ENCODE measurements at regions not wholly inside any gene's neighbourhood (a gene's known extent, or its start where the extent isn't known, plus 50 kb on each side); places are given as distances from the start of the nearest gene placed in this dataset.
"Not testable (repeated sequence)": the region's sequence is repeated elsewhere in the genome, so short reads cannot be mapped to it uniquely, and the experiment has no call there.

GRCh38 chr2:43149482-43150107 lies 76.8 kb downstream of the ZFP36L2 start:
- DNase-seq (ENCODE audit: low read depth in 4 of 6, low spot score in 6 of 6) = no peak
- peaks cover 6% of the 10 kb centered on the region for H3K4me1 ChIP-seq (ENCODE audit: control insufficient read depth, insufficient read depth, low read length)

GRCh38 chr2:43146083-43146482 lies 80.3 kb downstream of the ZFP36L2 start:
- WGBS (ENCODE audit: insufficient coverage) = 81% methylated on average over 2 of the region's 5 CpGs
- no peak for DNase-seq (ENCODE audit: low read depth in 4 of 6, low spot score in 6 of 6)
- no peaks in the 10 kb centered on the region for H3K27me3 ChIP-seq (ENCODE audit: control insufficient read depth, insufficient read depth, low read length)
- no peaks in the 10 kb centered on the region for H3K9me3 ChIP-seq (ENCODE audit: control insufficient read depth, insufficient read depth, low read length)
- no peaks in the 10 kb centered on the region for H3K36me3 ChIP-seq (ENCODE audit: control insufficient read depth, insufficient read depth, low read length)
- H3K4me1 ChIP-seq (ENCODE audit: control insufficient read depth, insufficient read depth, low read length) = no peaks in the 10 kb centered on the region
- H3K27ac ChIP-seq (ENCODE audit: low read depth, low read length) = no peak overlapping the region
- H3K4me3 ChIP-seq (ENCODE audit: low read depth, low read length) = no peak overlapping the region

More at GRCh38 chr2:43149482-43150107, 76.8 kb downstream of the ZFP36L2 start:
- Histone ChIP-seq H3K36me3 (ENCODE audit: control insufficient read depth, insufficient read depth, low read length) (no peaks in the 10 kb centered on the region), H3K27ac (ENCODE audit: low read depth, low read length) (no peak overlapping the region), H3K27me3 (ENCODE audit: control insufficient read depth, insufficient read depth, low read length) (no peaks in the 10 kb centered on the region), H3K9me3 (ENCODE audit: control insufficient read depth, insufficient read depth, low read length) (no peaks in the 10 kb centered on the region), H3K4me3 (ENCODE audit: low read depth, low read length) (no peak overlapping the region)
- 91% methylated on average over 7 of the region's 9 CpGs for WGBS (ENCODE audit: insufficient coverage)

GRCh38 chr2:43144263-43144662 lies 82.1 kb downstream of the ZFP36L2 start:
- Histone ChIP-seq H3K27ac (ENCODE audit: low read depth, low read length) (no peak overlapping the region), H3K4me1 (ENCODE audit: control insufficient read depth, insufficient read depth, low read length) (peaks cover 8% of the 10 kb centered on the region), H3K9me3 (ENCODE audit: control insufficient read depth, insufficient read depth, low read length) (no peaks in the 10 kb centered on the region), H3K4me3 (ENCODE audit: low read depth, low read length) (no peak overlapping the region), H3K36me3 (ENCODE audit: control insufficient read depth, insufficient read depth, low read length) (no peaks in the 10 kb centered on the region), H3K27me3 (ENCODE audit: control insufficient read depth, insufficient read depth, low read length) (no peaks in the 10 kb centered on the region)
- WGBS (ENCODE audit: insufficient coverage) = no CpG with 5 or more reads among the region's 2 CpGs
- DNase-seq (ENCODE audit: low read depth in 4 of 6, low spot score in 6 of 6) = no peak

- H3K36me3 ChIP-seq (ENCODE audit: control insufficient read depth, insufficient read depth, low read length) = no peaks in the 10 kb centered on the region
- WGBS (ENCODE audit: insufficient coverage) = 96% methylated on average over 4 of the region's 8 CpGs
- H3K4me1 ChIP-seq (ENCODE audit: control insufficient read depth, insufficient read depth, low read length) = peaks cover 8% of the 10 kb centered on the region
- DNase-seq (ENCODE audit: low read depth in 4 of 6, low spot score in 6 of 6) = no peak
- H3K4me3 ChIP-seq (ENCODE audit: low read depth, low read length) = no peak overlapping the region
- H3K9me3 ChIP-seq (ENCODE audit: control insufficient read depth, insufficient read depth, low read length) = no peaks in the 10 kb centered on the region
- H3K27ac ChIP-seq (ENCODE audit: low read depth, low read length) = no peak overlapping the region
- H3K27me3 ChIP-seq (ENCODE audit: control insufficient read depth, insufficient read depth, low read length) = no peaks in the 10 kb centered on the region
Observed at GRCh38 chr2:43143756-43144155, 82.7 kb downstream of the ZFP36L2 start.

GRCh38 chr2:43142921-43143438 lies 83.4 kb downstream of the ZFP36L2 start:
- WGBS (ENCODE audit: insufficient coverage) = 97% methylated on average over 7 of the region's 7 CpGs
- Histone ChIP-seq H3K9me3 (ENCODE audit: control insufficient read depth, insufficient read depth, low read length) (no peaks in the 10 kb centered on the region), H3K27me3 (ENCODE audit: control insufficient read depth, insufficient read depth, low read length) (no peaks in the 10 kb centered on the region), H3K4me3 (ENCODE audit: low read depth, low read length) (no peak overlapping the region), H3K36me3 (ENCODE audit: control insufficient read depth, insufficient read depth, low read length) (no peaks in the 10 kb centered on the region), H3K4me1 (ENCODE audit: control insufficient read depth, insufficient read depth, low read length) (peaks cover 10% of the 10 kb centered on the region), H3K27ac (ENCODE audit: low read depth, low read length) (no peak overlapping the region)
- DNase-seq (ENCODE audit: low read depth in 4 of 6, low spot score in 6 of 6) = no peak

- H3K27me3 ChIP-seq (ENCODE audit: control insufficient read depth, insufficient read depth, low read length); H3K36me3 ChIP-seq (ENCODE audit: control insufficient read depth, insufficient read depth, low read length); DNase-seq (ENCODE audit: low read depth in 4 of 6, low spot score in 6 of 6); H3K27ac ChIP-seq (ENCODE audit: low read depth, low read length); H3K4me3 ChIP-seq (ENCODE audit: low read depth, low read length); H3K9me3 ChIP-seq (ENCODE audit: control insufficient read depth, insufficient read depth, low read length): not testable (repeated sequence)
- H3K4me1 ChIP-seq (ENCODE audit: control insufficient read depth, insufficient read depth, low read length) = peaks cover 18% of the 10 kb centered on the region
- WGBS (ENCODE audit: insufficient coverage) = 95% methylated on average over 7 of the region's 7 CpGs
Observed at GRCh38 chr2:43141636-43142151, 84.7 kb downstream of the ZFP36L2 start.

DNA sequence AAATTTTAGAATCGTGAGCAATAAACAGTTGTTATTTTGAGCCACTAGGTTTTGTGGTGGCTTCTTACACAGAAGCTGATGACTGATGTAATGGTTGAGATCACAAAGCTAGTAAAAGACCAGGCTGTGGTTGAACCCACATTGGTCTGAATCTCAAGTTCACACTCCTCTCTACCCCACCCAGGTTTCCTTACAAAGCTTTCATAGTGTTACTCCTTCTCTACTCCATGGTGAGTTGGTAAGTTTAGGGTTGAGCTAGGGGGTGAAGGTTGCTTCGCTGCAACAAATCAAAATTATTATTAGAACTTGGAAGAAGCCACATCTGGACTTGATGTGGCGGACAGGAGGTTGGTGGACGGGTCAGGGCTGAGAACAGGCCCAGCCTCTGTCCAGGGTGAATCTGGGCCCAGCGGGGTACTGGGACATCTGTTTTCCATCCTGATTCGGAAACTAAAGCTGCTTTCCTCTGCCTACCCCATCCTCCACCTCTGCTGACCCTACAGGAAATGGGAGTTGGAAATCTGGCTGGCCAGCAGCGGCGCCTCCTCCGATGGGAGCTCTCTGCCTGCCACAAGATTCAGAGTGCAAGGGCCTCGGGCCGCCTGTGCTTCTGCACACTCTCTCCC lies 86.3 kb downstream of the ZFP36L2 start:
- no peaks in the 10 kb centered on the region for H3K27me3 ChIP-seq (ENCODE audit: control insufficient read depth, insufficient read depth, low read length)
- peak in 1 of 6 donors; percentile 60 for DNase-seq (ENCODE audit: low read depth in 4 of 6, low spot score in 6 of 6)
- H3K36me3 ChIP-seq (ENCODE audit: control insufficient read depth, insufficient read depth, low read length) = no peaks in the 10 kb centered on the region
- H3K27ac ChIP-seq (ENCODE audit: low read depth, low read length) = peak overlapping the region; percentile 73
- peaks cover 31% of the 10 kb centered on the region for H3K4me1 ChIP-seq (ENCODE audit: control insufficient read depth, insufficient read depth, low read length)
- 76% methylated on average over 7 of the region's 11 CpGs for WGBS (ENCODE audit: insufficient coverage)
- no peak overlapping the region for H3K4me3 ChIP-seq (ENCODE audit: low read depth, low read length)
- H3K9me3 ChIP-seq (ENCODE audit: control insufficient read depth, insufficient read depth, low read length) = no peaks in the 10 kb centered on the region

- WGBS (ENCODE audit: insufficient coverage) = 80% methylated on average over 1 of the region's 4 CpGs
- no peaks in the 10 kb centered on the region for H3K36me3 ChIP-seq (ENCODE audit: control insufficient read depth, insufficient read depth, low read length)
- DNase-seq (ENCODE audit: low read depth in 4 of 6, low spot score in 6 of 6) = no peak
- no peak overlapping the region for H3K4me3 ChIP-seq (ENCODE audit: low read depth, low read length)
- peaks cover 32% of the 10 kb centered on the region for H3K4me1 ChIP-seq (ENCODE audit: control insufficient read depth, insufficient read depth, low read length)
- no peaks in the 10 kb centered on the region for H3K27me3 ChIP-seq (ENCODE audit: control insufficient read depth, insufficient read depth, low read length)
- peak overlapping the region; percentile 73 for H3K27ac ChIP-seq (ENCODE audit: low read depth, low read length)
- no peaks in the 10 kb centered on the region for H3K9me3 ChIP-seq (ENCODE audit: control insufficient read depth, insufficient read depth, low read length)
Observed at GRCh38 chr2:43139501-43139900, 86.9 kb downstream of the ZFP36L2 start.

DNA sequence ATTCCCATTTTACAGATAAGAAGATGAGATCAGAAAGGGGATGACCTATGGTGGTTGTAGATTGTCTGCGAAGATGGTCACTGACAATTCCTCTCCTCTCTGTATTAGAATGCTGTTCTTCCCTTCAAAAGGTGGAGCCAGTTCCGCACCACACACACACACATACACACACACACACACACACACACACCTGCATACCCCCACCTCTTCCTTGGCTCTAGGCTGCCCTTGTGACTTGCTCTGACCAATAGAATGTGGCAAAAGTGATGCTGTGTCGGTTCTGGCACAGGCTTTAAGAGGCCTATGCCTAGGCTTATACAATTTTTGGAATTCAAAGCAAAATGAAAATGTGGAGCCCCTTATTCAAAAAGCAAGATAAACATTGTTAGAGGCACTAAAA lies 88.0 kb downstream of the ZFP36L2 start:
- DNase-seq (ENCODE audit: low read depth in 4 of 6, low spot score in 6 of 6) = no peak
- H3K4me1 ChIP-seq (ENCODE audit: control insufficient read depth, insufficient read depth, low read length) = peaks cover 37% of the 10 kb centered on the region
- H3K27me3 ChIP-seq (ENCODE audit: control insufficient read depth, insufficient read depth, low read length) = no peaks in the 10 kb centered on the region
- H3K36me3 ChIP-seq (ENCODE audit: control insufficient read depth, insufficient read depth, low read length) = no peaks in the 10 kb centered on the region
- H3K27ac ChIP-seq (ENCODE audit: low read depth, low read length) = no peak overlapping the region
- no CpG with 5 or more reads among the region's 3 CpGs for WGBS (ENCODE audit: insufficient coverage)
- H3K4me3 ChIP-seq (ENCODE audit: low read depth, low read length) = no peak overlapping the region
- no peaks in the 10 kb centered on the region for H3K9me3 ChIP-seq (ENCODE audit: control insufficient read depth, insufficient read depth, low read length)

- Histone ChIP-seq H3K9me3 (ENCODE audit: control insufficient read depth, insufficient read depth, low read length) (no peaks in the 10 kb centered on the region), H3K36me3 (ENCODE audit: control insufficient read depth, insufficient read depth, low read length) (no peaks in the 10 kb centered on the region), H3K4me3 (ENCODE audit: low read depth, low read length) (no peak overlapping the region), H3K27ac (ENCODE audit: low read depth, low read length) (no peak overlapping the region), H3K4me1 (ENCODE audit: control insufficient read depth, insufficient read depth, low read length) (peaks cover 46% of the 10 kb centered on the region), H3K27me3 (ENCODE audit: control insufficient read depth, insufficient read depth, low read length) (no peaks in the 10 kb centered on the region)
- no peak for DNase-seq (ENCODE audit: low read depth in 4 of 6, low spot score in 6 of 6)
- 92% methylated on average over 3 of the region's 10 CpGs for WGBS (ENCODE audit: insufficient coverage)
Observed at GRCh38 chr2:43136876-43137275, 89.5 kb downstream of the ZFP36L2 start.

Data from spinal cord (tissue), 9 donors.